Loucy (cell line): ENCODE measurements at regions not wholly inside any gene's neighbourhood (a gene's known extent, or its start where the extent isn't known, plus 50 kb on each side); places are given as distances from the start of the nearest gene placed in this dataset.

Source experiments
- CTCF ChIP-seq: fragments of 200-600 bp; sonication (generic); conservative IDR thresholded peaks from 2 replicates; pipeline ENCODE4 v1.5.1; 2014; ENCODE audit warnings: mild to moderate bottlenecking, antibody characterized with exemption, low read length
- EZH2phosphoT487 ChIP-seq: fragments of 200-600 bp; IDR thresholded peaks from 2 replicates; pipeline ENCODE4 v1.6.1; 2018; ENCODE audit warnings: antibody characterized with exemption, mild to moderate bottlenecking, moderate library complexity, borderline replicate concordance

- no peak for TF ChIP-seq CTCF
- no peak for TF ChIP-seq EZH2phosphoT487
These were observed 201.3 kb upstream of the GALNT5 start for GRCh38 chr2:157056200-157056676.
